ENCODE measurements at regions not wholly inside any gene's neighbourhood (a gene's known extent, or its start where the extent isn't known, plus 50 kb on each side); places are given as distances from the start of the nearest gene placed in this dataset.

DNA sequence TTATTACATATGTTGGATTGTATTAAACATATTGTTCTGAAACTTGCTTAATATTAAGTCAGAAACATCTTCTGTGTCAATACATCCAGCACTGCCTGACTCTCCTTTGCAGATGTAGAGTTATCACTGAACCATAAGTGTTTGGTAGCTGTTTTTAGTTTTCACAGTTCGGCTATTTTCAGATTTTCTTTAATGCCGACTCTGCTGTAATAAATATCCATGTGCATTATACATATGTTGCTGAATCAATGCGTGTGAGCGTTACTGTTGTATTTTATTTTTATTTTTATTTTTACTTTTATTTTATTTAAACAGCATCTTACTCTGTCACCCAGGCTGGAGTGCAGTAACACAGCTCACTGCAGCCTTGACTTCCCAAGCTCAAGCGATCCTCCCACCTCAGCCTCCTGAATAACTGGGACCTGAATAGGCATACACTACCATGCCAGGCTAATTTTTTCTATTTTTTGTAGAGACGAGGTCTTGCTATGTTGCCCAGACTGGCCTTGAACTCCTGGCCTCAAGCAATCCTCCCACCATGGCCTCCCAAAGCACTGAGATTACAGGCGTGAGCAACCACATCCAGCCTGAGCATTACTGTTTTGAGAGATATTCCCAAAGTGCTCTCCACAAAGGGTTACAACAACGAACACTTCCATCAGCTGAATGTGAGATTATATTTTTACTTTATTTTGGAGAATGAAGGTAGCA is 50.7 kb upstream of the NOCT start:
- H3K36me3 ChIP-seq (replicated peaks; ENCODE audit: control insufficient read depth, insufficient read depth, low read length): no peaks in the 10 kb centered on the region
- H3K27me3 ChIP-seq (ENCODE audit: control insufficient read depth, insufficient read depth, low read length): no peaks in the 10 kb centered on the region
- H3K4me3 ChIP-seq (ENCODE audit: insufficient read depth, low read depth, low read length): no peak overlapping the region
- no peak for DNase-seq

DNA sequence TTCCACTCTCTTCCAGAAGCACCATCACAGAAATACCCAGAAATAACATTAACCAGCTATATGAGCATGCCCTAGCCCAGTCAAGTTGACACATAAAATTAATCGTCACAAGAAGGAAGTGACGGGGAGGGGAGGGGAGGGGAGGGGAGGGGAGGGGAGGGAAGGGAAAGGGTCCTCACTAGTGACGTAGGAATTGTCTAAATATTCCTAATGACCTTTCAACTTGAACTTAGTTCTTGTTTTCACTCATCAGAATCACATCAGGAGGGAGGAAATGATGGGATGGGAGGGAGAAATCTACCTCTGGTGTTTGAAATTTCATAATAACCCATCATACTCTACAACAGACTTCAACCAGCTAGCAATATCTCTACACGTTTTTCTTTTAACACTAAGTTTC is 52.2 kb upstream of the NOCT start:
- DNase-seq: no peak
- no peak overlapping the region for H3K4me3 ChIP-seq (ENCODE audit: insufficient read depth, low read depth, low read length)
- H3K27me3 ChIP-seq (ENCODE audit: control insufficient read depth, insufficient read depth, low read length): no peaks in the 10 kb centered on the region
- H3K36me3 ChIP-seq (replicated peaks; ENCODE audit: control insufficient read depth, insufficient read depth, low read length): no peaks in the 10 kb centered on the region

DNA sequence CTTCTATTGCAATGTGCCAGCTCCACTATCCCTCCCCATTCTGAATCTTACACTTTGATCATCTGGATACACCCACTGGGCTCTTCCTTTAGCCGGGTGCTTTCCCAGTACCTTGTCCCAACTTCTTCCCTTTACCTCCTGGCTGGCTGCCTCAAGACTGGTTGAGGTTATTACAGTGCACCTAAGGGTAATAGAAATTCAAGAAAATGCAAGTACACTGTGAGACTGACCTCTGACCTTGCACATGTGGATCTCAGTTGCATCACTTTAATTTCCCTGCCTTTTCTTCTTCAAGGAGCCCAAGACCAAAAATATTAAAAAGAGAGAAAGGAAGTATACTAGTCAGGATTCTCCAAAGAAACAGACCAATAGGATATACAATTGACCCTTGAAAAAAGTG is 53.9 kb upstream of the NOCT start:
- no peaks in the 10 kb centered on the region for H3K36me3 ChIP-seq (replicated peaks; ENCODE audit: control insufficient read depth, insufficient read depth, low read length)
- no peak overlapping the region for H3K4me3 ChIP-seq (ENCODE audit: insufficient read depth, low read depth, low read length)
- no peaks in the 10 kb centered on the region for H3K27me3 ChIP-seq (ENCODE audit: control insufficient read depth, insufficient read depth, low read length)
- no peak for DNase-seq

DNA sequence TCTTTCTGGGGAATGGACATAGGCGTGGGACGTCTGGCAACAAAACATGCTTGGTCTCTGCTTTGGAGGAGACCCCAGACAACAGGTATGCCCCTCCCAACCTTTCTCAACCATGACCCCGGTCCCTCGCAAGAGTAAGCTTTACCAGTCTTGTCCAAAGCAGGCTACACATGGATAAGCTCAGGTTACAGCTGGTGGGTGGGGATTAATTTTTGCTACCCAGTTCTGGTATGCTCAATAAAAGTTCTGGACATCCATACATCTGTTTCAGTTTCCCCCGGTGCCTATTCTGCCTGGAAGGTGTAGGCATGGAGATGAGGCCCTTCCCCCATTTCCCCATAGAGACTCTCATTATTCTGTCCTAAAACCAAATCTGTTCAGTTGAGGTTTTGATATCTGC is 54.5 kb upstream of the NOCT start:
- no peak for DNase-seq
- no peaks in the 10 kb centered on the region for H3K36me3 ChIP-seq (replicated peaks; ENCODE audit: control insufficient read depth, insufficient read depth, low read length)

DNA sequence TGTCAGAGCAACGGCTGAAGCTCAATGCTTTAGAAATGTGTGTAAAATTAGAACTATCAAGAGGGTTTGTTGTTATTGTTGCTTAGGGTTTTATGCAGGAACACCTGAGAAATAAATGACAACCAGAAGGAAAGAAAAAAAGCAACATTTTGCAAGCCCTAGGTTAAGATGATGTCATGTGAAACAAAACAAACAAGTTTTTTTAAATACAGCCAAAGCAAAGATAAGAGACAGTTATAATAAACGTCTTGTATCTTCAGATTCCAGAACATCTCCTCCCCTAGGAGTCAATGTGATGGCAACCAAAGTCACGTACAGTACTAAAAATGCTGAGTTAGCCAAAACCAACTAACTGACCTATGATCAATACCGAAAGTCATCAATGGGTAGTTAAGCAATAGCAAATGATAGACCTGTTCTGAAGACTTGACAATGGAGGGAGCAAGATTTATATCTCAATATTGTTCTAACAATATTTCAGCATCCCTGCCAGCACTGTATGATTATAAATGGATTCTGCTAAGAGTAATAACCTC is 55.3 kb upstream of the NOCT start:
- no peak for DNase-seq
- no peaks in the 10 kb centered on the region for H3K36me3 ChIP-seq (replicated peaks; ENCODE audit: control insufficient read depth, insufficient read depth, low read length)

More for the DNA sequence above, 54.5 kb upstream of the NOCT start:
- no peaks in the 10 kb centered on the region for H3K27me3 ChIP-seq (ENCODE audit: control insufficient read depth, insufficient read depth, low read length)
- H3K4me3 ChIP-seq (ENCODE audit: insufficient read depth, low read depth, low read length): no peak overlapping the region

DNA sequence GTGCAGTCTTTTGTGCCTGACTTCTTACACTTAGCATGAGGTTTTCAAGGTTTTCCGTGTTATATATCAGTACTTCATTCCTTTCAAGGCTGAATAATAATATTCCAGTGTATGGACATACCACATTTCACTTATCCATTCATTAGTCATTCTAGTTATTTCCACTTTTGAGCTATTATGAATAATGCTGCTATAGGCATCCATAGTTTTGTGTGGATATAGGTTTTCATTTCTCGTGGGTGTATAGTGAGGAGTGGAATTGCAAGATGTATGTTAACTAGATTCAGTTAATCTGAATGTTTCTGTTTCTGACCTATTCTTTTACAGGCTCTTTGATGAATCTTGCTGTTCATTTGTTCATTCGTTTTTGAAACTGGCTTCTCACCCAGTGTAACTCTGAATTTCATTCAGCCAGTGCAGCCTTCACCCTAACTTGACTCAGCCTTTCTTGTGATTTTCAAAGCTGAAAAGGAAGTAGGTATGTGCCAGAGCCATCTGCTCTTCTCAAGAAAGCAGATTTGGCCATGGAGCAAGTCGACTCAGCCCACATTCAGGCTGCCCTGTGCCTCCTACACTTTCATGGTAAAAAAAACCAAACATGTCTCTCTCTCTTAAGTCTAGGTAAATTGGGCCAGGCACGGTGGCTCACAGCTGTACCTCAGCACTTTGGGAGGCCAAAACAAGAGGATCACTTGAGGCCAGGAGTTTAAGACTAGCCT is 56.3 kb upstream of the NOCT start:
- no peaks in the 10 kb centered on the region for H3K36me3 ChIP-seq (replicated peaks; ENCODE audit: control insufficient read depth, insufficient read depth, low read length)
- no peak overlapping the region for H3K4me3 ChIP-seq (ENCODE audit: insufficient read depth, low read depth, low read length)
- no peak for DNase-seq
- H3K27me3 ChIP-seq (ENCODE audit: control insufficient read depth, insufficient read depth, low read length): no peaks in the 10 kb centered on the region

More for the DNA sequence above, 55.3 kb upstream of the NOCT start:
- no peak overlapping the region for H3K4me3 ChIP-seq (ENCODE audit: insufficient read depth, low read depth, low read length)
- H3K27me3 ChIP-seq (ENCODE audit: control insufficient read depth, insufficient read depth, low read length): no peaks in the 10 kb centered on the region

DNA sequence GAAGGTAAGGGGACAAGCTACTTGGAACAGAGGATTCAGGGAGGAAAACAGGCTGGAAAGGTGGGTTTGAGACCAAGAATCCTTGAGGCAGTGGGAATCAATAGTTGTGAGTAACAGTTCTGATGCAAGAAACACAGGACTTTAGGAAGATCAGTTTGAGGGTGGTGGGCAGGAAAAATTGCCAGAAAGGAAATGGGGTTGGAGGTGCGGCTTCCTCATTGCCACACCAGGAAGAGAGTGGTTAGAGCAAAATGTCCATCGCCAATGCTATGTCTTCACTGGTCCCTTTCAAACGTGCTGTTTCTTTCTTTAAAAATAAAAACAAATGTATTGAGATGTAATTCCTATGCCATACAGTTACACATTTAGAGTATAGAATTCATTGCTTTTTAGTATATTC is 57.1 kb upstream of the NOCT start:
- Histone ChIP-seq H3K36me3 (replicated peaks; ENCODE audit: control insufficient read depth, insufficient read depth, low read length) (no peaks in the 10 kb centered on the region), H3K4me3 (ENCODE audit: insufficient read depth, low read depth, low read length) (no peak overlapping the region), H3K27me3 (ENCODE audit: control insufficient read depth, insufficient read depth, low read length) (no peaks in the 10 kb centered on the region)
- no peak for DNase-seq

DNA sequence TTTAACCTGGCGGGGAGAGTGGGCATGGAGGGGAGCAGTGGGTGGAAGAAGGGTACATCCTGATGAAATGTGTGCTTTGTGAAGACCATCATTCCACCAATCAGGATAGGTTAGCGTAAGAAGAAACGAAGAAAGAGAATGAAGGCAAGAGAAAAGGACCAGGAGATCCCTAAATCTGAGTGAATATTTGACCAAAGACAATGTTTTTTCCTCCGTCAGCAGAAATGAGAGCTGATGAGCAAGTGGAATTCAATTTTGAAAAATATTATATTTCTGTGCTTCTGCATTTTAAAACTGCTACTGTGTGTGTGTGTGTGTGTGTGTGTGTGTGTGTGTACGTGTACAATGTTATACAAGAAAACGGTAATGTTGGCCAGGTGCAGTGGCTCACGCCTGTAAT is 58.3 kb upstream of the NOCT start:
- Histone ChIP-seq H3K4me3 (ENCODE audit: insufficient read depth, low read depth, low read length) (no peak overlapping the region), H3K36me3 (replicated peaks; ENCODE audit: control insufficient read depth, insufficient read depth, low read length) (no peaks in the 10 kb centered on the region), H3K27me3 (ENCODE audit: control insufficient read depth, insufficient read depth, low read length) (no peaks in the 10 kb centered on the region)
- no peak for DNase-seq

DNA sequence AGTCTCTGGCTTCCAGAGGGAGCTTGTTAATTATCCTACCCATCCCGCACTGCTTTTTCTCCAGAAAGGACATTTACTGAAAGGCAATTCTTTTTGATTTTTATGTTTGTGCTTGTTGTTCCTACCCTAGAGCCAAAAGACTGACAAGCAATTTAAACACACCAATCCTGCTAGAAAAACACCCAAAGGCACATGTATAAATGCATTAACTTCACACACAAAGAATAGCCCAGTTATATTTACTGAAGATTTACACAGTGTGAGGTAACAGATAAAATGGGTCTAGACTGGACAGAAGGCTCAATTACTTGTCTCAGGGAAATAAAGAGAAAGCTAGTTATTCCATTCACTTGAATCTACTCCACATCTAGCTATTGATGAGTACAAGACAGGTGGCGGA is 61.2 kb upstream of the NOCT start:
- no peak for DNase-seq

DNA sequence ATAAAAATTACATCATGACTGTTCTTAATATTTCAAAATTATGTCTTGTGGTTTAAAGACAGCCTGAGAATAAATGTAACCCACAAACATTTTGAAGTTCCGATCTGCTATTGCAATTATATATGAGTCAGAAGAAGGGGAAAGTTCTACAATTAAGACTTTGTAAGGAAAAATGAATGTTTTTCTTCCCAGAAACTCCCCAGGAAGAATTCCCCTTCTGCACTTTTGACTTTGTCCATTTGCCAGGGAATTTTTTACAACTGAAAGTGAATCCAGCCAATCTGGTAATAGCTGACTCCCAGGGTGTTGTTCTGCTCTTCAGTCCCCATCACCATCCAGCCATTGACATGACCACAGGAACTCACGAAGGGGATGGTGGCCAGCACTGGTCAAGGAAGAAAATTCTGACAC is 61.6 kb upstream of the NOCT start:
- Histone ChIP-seq H3K27me3 (ENCODE audit: control insufficient read depth, insufficient read depth, low read length) (no peaks in the 10 kb centered on the region), H3K4me3 (ENCODE audit: insufficient read depth, low read depth, low read length) (no peak overlapping the region)
- DNase-seq: no peak

More for the DNA sequence above, 61.2 kb upstream of the NOCT start:
- Histone ChIP-seq H3K27me3 (ENCODE audit: control insufficient read depth, insufficient read depth, low read length) (no peaks in the 10 kb centered on the region), H3K4me3 (ENCODE audit: insufficient read depth, low read depth, low read length) (no peak overlapping the region), H3K36me3 (replicated peaks; ENCODE audit: control insufficient read depth, insufficient read depth, low read length) (no peaks in the 10 kb centered on the region)

DNA sequence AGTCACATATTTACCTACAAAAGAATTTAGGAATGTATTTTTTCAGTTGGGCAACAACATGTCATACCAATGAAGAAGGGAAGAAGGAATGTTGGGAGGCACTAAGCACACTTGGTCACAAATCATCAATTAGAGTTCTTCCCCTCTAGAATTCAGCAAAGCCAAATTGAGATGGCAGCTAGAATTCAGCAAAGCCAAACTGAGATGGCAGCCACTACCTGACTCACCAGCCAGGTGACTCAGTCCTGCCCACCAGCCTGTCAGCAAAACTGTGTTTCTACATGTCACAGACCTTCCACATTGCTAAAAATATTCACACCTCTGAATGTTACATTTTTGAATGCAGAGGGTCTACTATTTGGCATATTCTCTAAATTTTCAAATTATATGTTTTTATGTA is 63.2 kb upstream of the NOCT start:
- DNase-seq: no peak
- H3K4me3 ChIP-seq (ENCODE audit: insufficient read depth, low read depth, low read length): no peak overlapping the region
- H3K36me3 ChIP-seq (replicated peaks; ENCODE audit: control insufficient read depth, insufficient read depth, low read length): no peaks in the 10 kb centered on the region
- H3K27me3 ChIP-seq (ENCODE audit: control insufficient read depth, insufficient read depth, low read length): no peaks in the 10 kb centered on the region

More for the DNA sequence above, 61.6 kb upstream of the NOCT start:
- no peaks in the 10 kb centered on the region for H3K36me3 ChIP-seq (replicated peaks; ENCODE audit: control insufficient read depth, insufficient read depth, low read length)

DNA sequence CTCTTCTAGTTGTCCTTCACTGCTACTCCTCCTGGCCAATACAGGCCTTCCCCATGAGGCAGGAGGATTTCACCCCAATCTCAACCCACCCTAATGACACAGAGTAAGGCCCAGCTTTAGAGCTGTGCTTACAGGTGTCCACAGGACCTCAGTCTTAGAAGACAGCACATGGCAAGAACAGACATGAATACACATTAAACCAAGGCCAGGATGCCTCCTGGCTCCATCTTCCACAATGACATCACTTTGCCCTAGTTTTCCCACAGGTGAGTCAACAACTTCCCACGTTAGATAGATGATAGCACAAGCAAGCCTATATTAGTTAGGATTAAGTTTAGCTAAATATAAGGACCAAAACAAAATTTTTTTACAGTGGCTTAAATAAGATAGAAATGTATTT is 63.8 kb upstream of the NOCT start:
- Histone ChIP-seq H3K4me3 (ENCODE audit: insufficient read depth, low read depth, low read length) (no peak overlapping the region), H3K27me3 (ENCODE audit: control insufficient read depth, insufficient read depth, low read length) (no peaks in the 10 kb centered on the region), H3K36me3 (replicated peaks; ENCODE audit: control insufficient read depth, insufficient read depth, low read length) (no peaks in the 10 kb centered on the region)
- no peak for DNase-seq

DNA sequence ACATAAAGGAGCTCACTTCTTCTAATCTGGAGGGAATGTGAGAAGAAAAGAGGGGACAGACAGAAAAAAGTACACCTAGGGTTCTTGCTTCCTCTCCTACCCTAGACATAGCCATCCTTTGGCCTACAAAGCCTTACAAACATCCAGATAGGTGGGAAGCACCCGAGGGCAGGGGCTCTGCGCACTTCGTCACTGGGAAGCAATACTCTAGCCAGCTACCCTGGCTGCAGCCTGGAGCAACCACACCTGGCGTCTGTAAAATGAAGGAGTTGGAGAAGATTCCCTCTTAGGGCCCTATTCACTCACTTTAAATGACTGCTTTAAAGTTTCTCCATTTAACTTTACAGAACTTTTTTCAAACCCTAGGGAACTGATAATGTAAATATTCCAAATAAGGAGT is 65.7 kb upstream of the NOCT start:
- no peak for DNase-seq
- H3K4me3 ChIP-seq (ENCODE audit: insufficient read depth, low read depth, low read length): no peak overlapping the region
- no peaks in the 10 kb centered on the region for H3K36me3 ChIP-seq (replicated peaks; ENCODE audit: control insufficient read depth, insufficient read depth, low read length)
- H3K27me3 ChIP-seq (ENCODE audit: control insufficient read depth, insufficient read depth, low read length): no peaks in the 10 kb centered on the region

DNA sequence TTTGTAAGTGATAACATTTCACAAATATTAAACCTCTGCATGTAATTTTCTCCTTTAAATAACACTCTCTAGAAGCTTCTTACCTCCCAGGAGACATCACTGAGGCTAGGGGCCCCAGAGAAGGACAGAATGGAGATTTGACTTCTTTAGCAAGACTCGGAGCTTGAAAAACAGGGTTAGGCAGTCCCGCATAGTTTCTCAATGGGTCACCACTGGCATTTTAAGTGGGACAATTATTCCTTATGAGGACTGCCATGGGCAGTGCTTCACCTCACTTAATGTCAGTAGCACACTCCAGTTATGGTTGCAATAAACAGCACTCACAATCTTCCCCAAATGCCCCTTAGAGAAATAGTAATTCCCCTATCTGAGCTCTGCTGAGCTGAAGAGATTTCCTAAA is 66.7 kb upstream of the NOCT start:
- H3K4me3 ChIP-seq (ENCODE audit: insufficient read depth, low read depth, low read length): no peak overlapping the region
- no peaks in the 10 kb centered on the region for H3K36me3 ChIP-seq (replicated peaks; ENCODE audit: control insufficient read depth, insufficient read depth, low read length)
- no peak for DNase-seq
- no peaks in the 10 kb centered on the region for H3K27me3 ChIP-seq (ENCODE audit: control insufficient read depth, insufficient read depth, low read length)

DNA sequence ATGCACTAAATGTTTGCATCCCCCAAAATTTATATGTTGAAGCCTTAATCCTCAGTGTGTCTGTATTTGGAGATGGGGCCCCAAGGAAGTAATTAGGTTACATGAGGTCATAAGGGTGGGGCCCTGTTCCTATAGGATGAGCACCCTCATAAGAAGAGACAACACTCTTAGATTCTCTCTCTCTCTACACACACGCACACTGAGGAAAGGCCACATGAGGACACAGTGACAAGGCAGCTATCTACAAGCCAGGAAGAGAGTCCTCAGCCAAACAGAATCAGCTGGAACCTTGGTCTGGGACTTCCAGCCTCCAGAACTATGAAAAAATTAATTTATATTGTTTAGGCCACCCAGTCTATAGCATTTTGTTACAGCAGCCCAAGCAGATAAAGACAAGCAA is 69.3 kb upstream of the NOCT start:
- no peaks in the 10 kb centered on the region for H3K36me3 ChIP-seq (replicated peaks; ENCODE audit: control insufficient read depth, insufficient read depth, low read length)
- H3K27me3 ChIP-seq (ENCODE audit: control insufficient read depth, insufficient read depth, low read length): no peaks in the 10 kb centered on the region
- no peak for DNase-seq
- no peak overlapping the region for H3K4me3 ChIP-seq (ENCODE audit: insufficient read depth, low read depth, low read length)
